Mucosa of rectum (tissue), 2 donors: ENCODE measurements at regions not wholly inside any gene's neighbourhood (a gene's known extent, or its start where the extent isn't known, plus 50 kb on each side); places are given as distances from the start of the nearest gene placed in this dataset.

Experiments
- H3K27ac ChIP-seq, 2 donors: one replicate each; pipeline ENCODE4 v1.7.0; 2013; ENCODE audit warnings: inconsistent platforms in 2 of 2, low read depth in 2 of 2, low read length in 2 of 2
- H3K27me3 ChIP-seq, 2 donors: one replicate each; pipeline ENCODE4 v1.7.0; 2013; ENCODE audit warnings: low read length in 2 of 2; ENCODE audit not compliant: control insufficient read depth in 2 of 2, insufficient read depth in 2 of 2
- H3K36me3 ChIP-seq, 2 donors: one replicate each; pipeline ENCODE4 v1.7.0; 2013; ENCODE audit warnings: low read length in 2 of 2; ENCODE audit not compliant: control insufficient read depth in 2 of 2, insufficient read depth in 2 of 2
- H3K4me1 ChIP-seq, 2 donors: one replicate each; pipeline ENCODE4 v1.7.0; 2013; ENCODE audit warnings: low read length in 2 of 2, mild to moderate bottlenecking in 1 of 2; ENCODE audit not compliant: control insufficient read depth in 2 of 2, insufficient read depth in 2 of 2
- H3K4me3 ChIP-seq, 2 donors: one replicate each; pipeline ENCODE4 v1.7.0; 2013; ENCODE audit warnings: low read length in 2 of 2
- H3K9ac ChIP-seq, 2 donors: one replicate each; pipeline ENCODE4 v1.7.0; 2013; ENCODE audit warnings: low read length in 2 of 2, low read depth in 1 of 2, mild to moderate bottlenecking in 1 of 2
- H3K9me3 ChIP-seq, 2 donors: one replicate each; pipeline ENCODE4 v1.7.0; 2013; ENCODE audit warnings: low read length in 2 of 2; ENCODE audit not compliant: control insufficient read depth in 2 of 2
- donor health status: healthy.
- donor health status: Normal muscosa, but diverticular disease.

- Histone ChIP-seq H3K36me3 (no peaks in the 10 kb centered on the region), H3K4me1 (no peaks in the 10 kb centered on the region), H3K4me3 (no peak overlapping the region), H3K9ac (no peak overlapping the region), H3K9me3 (no peaks in the 10 kb centered on the region), H3K27ac (no peak overlapping the region), H3K27me3 (no peaks in the 10 kb centered on the region)
Measured at GRCh38 chr5:68446487-68446894, 230.9 kb downstream of the PIK3R1 start.

GRCh38 chr5:68447136-68447929, 231.8 kb downstream of the PIK3R1 start:
- H3K9me3 ChIP-seq: no peaks in the 10 kb centered on the region
- H3K36me3 ChIP-seq: no peaks in the 10 kb centered on the region
- H3K27me3 ChIP-seq: no peaks in the 10 kb centered on the region
- H3K4me3 ChIP-seq: no peak overlapping the region
- no peaks in the 10 kb centered on the region for H3K4me1 ChIP-seq
- no peak overlapping the region for H3K27ac ChIP-seq
- H3K9ac ChIP-seq: no peak overlapping the region

GRCh38 chr5:68449380-68449779, 233.8 kb downstream of the PIK3R1 start:
- no peak overlapping the region for H3K4me3 ChIP-seq
- H3K9ac ChIP-seq: no peak overlapping the region
- H3K27me3 ChIP-seq: no peaks in the 10 kb centered on the region
- no peaks in the 10 kb centered on the region for H3K4me1 ChIP-seq
- H3K9me3 ChIP-seq: no peaks in the 10 kb centered on the region
- H3K27ac ChIP-seq: no peak overlapping the region
- H3K36me3 ChIP-seq: no peaks in the 10 kb centered on the region

- Histone ChIP-seq H3K9me3 (no peaks in the 10 kb centered on the region), H3K4me1 (no peaks in the 10 kb centered on the region), H3K27ac (no peak overlapping the region), H3K36me3 (no peaks in the 10 kb centered on the region), H3K9ac (no peak overlapping the region), H3K27me3 (no peaks in the 10 kb centered on the region), H3K4me3 (no peak overlapping the region)
Measured at GRCh38 chr5:68450245-68450852, 234.8 kb downstream of the PIK3R1 start.

- Histone ChIP-seq H3K36me3 (no peaks in the 10 kb centered on the region), H3K9ac (no peak overlapping the region), H3K4me3 (no peak overlapping the region), H3K27ac (no peak overlapping the region), H3K4me1 (no peaks in the 10 kb centered on the region), H3K27me3 (no peaks in the 10 kb centered on the region), H3K9me3 (no peaks in the 10 kb centered on the region)
Measured at GRCh38 chr5:68452286-68452685, 236.7 kb downstream of the PIK3R1 start.

- Histone ChIP-seq H3K9me3 (no peaks in the 10 kb centered on the region), H3K4me3 (no peak overlapping the region), H3K9ac (no peak overlapping the region), H3K36me3 (no peaks in the 10 kb centered on the region), H3K27me3 (no peaks in the 10 kb centered on the region), H3K27ac (no peak overlapping the region), H3K4me1 (no peaks in the 10 kb centered on the region)
Measured at GRCh38 chr5:68454172-68454571, 238.6 kb downstream of the PIK3R1 start.

GRCh38 chr5:68454766-68455165, 239.2 kb downstream of the PIK3R1 start:
- no peak overlapping the region for H3K27ac ChIP-seq
- H3K36me3 ChIP-seq: no peaks in the 10 kb centered on the region
- no peak overlapping the region for H3K9ac ChIP-seq
- no peaks in the 10 kb centered on the region for H3K9me3 ChIP-seq
- no peaks in the 10 kb centered on the region for H3K4me1 ChIP-seq
- H3K4me3 ChIP-seq: no peak overlapping the region
- no peaks in the 10 kb centered on the region for H3K27me3 ChIP-seq

- H3K4me1 ChIP-seq: no peaks in the 10 kb centered on the region
- H3K9ac ChIP-seq: no peak overlapping the region
- H3K36me3 ChIP-seq: no peaks in the 10 kb centered on the region
- no peak overlapping the region for H3K27ac ChIP-seq
- no peaks in the 10 kb centered on the region for H3K9me3 ChIP-seq
- no peaks in the 10 kb centered on the region for H3K27me3 ChIP-seq
- no peak overlapping the region for H3K4me3 ChIP-seq
Measured at GRCh38 chr5:68455216-68455615, 239.7 kb downstream of the PIK3R1 start.

- Histone ChIP-seq H3K27ac (no peak overlapping the region), H3K4me1 (no peaks in the 10 kb centered on the region), H3K27me3 (no peaks in the 10 kb centered on the region), H3K9me3 (no peaks in the 10 kb centered on the region), H3K36me3 (no peaks in the 10 kb centered on the region), H3K4me3 (no peak overlapping the region), H3K9ac (no peak overlapping the region)
Measured at GRCh38 chr5:68456756-68457217, 241.2 kb downstream of the PIK3R1 start.

- H3K9ac ChIP-seq: no peak overlapping the region
- no peak overlapping the region for H3K4me3 ChIP-seq
- no peaks in the 10 kb centered on the region for H3K27me3 ChIP-seq
- H3K4me1 ChIP-seq: no peaks in the 10 kb centered on the region
- no peaks in the 10 kb centered on the region for H3K9me3 ChIP-seq
- H3K36me3 ChIP-seq: no peaks in the 10 kb centered on the region
- no peak overlapping the region for H3K27ac ChIP-seq
Measured at GRCh38 chr5:68457285-68457684, 241.7 kb downstream of the PIK3R1 start.
